GM18498 (cell line): ENCODE measurements at regions not wholly inside any gene's neighbourhood (a gene's known extent, or its start where the extent isn't known, plus 50 kb on each side); places are given as distances from the start of the nearest gene placed in this dataset.
"Not testable (repeated sequence)": the region's sequence is repeated elsewhere in the genome, so short reads cannot be mapped to it uniquely, and the experiment has no call there.

Experiments
- ATAC-seq: cut with Tn5 transposase; IDR thresholded peaks from one replicate; pipeline ENCODE4 v1.9.1; 2021; ENCODE audit warnings: mild to moderate bottlenecking, moderate library complexity; ENCODE audit not compliant: unreplicated experiment

DNA sequence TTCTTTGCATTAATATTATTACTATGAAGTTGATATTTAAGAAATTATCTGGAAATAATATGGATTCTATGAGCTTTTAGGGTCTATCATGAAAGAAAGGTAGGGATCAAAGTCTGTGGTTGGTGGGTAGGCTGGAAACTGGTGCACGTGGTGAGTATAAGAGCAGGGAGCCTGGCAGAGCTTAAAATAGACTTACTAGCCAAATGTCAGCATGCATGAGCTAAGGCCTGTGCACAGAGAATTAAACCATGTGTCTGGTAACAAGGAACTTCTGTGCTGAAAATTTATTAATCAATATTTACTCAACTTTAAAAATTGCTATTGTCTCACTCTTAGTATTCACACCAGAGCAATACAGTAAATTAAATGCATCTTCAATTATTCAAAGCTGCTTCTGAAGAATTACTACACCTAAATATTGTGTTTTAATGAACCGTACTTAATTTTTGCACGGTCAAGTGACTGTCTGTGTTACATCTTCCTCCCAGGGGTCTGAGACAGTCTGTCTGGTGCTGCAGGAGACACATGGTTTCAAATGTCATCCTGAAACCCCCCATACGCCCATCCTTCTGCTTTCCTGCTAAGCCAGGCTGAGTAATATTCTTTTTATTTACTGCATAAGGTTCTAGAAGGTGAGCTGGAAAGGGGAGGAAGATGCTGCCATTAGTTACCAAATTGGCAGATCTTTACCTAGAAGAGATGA lies 161.0 kb upstream of the NLRP1 start:
- no peak for ATAC-seq

DNA sequence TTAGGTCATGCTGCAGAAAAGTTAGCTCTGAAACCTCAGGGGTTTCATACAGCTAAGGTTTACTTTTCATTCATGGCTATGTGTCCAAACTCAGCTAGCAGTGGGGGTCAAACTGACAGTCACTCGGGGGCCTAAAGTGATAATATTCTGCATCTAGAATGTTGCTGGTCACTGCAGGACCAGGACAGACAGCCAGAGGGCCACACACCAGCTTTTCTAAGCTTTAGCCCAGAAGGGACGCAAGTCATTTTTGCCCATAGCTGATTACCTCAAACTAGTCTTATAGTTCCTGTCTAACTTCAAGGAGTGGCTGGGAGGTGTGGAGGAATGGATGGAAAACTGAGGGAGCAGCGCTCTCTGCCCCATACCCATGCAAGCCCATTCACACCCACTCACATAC lies 163.0 kb upstream of the NLRP1 start:
- ATAC-seq, result no peak

GRCh38 chr17:5747964-5748363 lies 163.7 kb upstream of the NLRP1 start:
- ATAC-seq, result no peak

GRCh38 chr17:5753421-5753820 lies 169.1 kb upstream of the NLRP1 start:
- ATAC-seq, result no peak

DNA sequence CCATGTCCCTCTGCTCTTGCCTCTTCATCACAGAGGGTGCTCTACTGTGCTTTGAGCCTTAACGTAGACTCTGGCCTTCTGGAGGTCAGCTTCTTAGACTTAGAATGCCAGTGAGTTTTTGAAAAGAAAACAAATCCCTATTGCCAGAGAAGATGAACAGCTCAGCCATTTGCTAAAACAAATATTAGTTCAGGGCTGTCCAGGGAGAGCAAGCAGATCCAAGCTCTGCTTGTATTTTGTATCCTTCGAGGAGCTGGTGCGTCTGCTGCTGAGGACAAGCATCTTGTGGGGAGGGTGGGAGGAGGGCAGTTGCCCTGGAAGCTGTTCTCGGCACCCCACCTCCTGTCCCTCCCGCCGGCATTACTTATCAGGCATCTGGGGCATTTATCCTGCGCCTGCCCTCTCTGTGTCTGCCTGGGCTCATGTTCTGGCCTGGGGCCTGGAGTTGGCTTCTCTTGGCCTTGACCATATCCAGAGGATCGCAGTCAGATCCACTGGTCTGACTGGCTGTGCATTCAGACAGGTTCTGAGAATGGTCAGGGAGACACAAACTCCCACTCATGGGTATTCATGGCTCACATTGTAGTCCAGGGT lies 173.1 kb upstream of the NLRP1 start:
- no peak for ATAC-seq

GRCh38 chr17:5758651-5759050 lies 174.3 kb upstream of the NLRP1 start:
- no peak for ATAC-seq

GRCh38 chr17:5759501-5759925 lies 175.2 kb upstream of the NLRP1 start:
- ATAC-seq, result no peak

DNA sequence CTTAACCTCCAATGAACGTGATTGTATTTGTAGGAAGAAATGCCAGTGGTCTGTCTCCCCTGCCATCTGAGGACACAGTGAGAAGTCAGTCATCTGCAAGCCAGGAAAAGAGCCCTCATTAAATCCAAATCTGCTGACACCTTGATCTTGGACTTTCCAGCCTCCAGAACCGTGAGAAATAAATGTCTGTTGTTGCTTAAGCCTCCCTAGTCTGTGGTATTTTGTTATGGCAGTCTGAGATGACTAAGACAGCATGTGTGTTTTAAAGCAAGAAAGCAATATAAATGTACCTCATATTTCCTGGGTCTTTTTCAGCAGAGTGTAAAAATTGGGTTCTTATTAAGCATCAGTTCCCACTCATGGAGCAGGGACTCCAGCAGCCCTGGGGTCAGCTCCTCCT lies 177.9 kb upstream of the NLRP1 start:
- ATAC-seq, result no peak

DNA sequence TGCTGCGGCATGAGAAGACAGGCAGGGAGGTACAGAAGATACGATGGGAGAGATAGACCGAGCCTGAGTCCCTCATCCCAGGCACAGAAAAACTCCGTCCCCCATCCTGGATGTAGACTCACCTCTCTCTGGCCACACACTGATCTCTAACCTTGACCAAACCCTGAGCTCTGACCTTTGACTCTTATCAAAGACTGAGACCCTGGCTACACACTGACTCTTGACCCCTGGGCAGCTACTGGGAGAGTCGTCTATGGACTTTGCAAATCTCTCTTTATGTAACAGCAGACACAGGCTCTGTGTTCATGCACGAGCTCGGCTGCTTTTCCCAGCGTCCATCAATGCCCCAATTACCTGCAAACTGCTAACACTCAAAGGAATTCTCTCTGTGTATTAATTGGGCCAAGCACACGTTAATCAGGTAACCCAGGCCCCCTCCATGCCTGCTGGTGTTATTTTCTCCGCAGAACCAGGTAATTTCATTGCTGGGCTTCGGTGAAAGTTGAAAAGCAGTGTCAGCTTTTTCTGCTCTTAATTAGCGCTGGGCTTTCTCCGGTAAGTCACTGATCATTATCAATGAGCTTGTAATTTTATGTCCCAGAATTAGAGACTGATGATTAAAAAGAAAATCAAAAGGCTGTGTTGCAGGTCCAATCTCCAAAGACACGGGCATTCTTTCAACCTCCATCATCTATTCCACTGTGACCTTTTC lies 179.4 kb upstream of the NLRP1 start:
- ATAC-seq, result no peak

DNA sequence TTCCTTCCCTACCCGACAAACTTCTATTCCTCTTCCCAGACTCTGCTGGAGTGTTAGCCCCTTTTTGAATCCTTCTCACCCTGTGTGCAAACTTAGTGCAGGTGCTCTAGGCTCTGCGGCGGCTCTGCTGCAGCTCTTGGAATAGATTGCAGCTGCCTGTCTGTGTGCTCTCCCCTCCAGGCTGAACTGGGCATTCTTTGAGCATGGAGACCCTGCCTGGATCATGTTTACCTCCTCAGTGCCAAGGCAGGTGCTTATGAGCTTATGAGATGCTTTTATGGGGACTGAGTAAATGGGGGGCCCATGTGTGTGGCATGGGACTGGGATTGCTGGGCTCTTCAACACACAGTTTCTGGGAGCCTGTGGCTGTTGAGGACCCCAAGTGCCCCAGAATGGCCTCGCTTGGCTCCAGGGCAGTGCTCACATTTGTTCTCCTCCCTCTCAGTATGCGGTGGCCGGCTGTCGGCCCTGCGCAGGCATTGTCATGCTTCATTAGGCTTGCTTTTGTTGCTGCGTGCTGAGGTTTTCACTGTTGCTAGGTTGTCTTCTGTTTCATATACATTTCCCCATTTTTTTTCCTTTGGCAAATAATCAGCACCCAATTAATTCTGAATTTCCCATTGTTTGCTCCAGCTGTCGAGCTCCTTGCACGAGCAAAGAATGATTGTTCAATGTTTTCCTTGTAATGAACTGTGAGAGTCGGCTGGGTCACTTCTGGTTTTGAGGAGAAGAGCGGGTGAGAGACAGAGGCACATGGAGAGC lies 185.5 kb upstream of the NLRP1 start:
- no peak for ATAC-seq

DNA sequence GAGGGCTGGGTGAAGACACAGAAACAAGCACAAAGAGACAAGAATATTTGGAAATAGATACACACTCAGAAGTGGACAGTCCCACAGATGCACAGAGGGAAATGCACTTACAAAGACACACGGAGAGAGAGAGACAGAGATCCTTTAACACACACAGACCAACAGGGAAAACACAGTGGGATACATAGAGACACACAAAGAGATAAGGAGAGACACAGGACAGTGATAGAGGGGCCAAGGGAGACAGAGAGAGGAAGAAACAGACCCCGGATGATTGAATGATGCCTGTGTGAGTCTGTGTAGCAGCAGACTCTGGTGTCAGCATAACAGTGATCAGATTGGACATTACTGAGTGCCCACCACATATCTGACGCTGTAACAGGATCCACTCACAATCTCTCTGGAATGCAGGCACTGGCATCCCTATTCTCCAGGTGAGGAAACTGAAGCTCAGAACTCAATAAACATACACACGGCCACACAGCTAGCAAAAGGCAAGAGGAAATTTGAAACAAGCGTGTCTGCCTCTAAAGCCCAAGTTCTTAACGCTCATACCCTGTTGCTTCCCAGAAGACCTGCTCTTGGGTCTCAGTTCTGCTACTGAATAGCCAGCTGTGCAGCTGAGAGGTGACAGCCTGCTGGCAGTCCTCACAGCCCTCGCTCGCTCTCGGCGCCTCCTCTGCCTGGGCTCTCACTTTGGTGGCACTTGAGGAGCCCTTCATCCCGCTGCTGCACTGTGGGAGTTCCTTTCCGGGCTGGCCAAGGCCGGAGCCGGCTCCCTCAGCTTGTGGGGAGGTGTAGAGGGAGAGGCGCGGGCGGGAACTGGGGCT lies 186.3 kb upstream of the NLRP1 start:
- ATAC-seq, result no peak

DNA sequence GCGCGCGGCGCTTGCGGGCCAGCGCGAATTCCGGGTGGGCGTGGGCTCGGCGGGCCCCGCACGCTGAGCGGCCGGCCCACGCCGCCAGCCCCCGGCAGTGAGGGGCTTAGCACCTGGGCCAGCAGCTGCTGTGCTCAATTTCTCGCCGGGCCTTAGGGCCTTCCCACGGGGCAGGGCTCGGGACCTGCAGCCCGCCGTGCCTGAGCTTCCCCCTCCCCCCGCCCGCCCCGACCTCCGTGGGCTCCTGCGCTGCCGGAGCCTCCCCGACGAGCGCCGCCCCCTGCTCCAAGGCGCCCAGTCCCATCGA lies 186.9 kb upstream of the NLRP1 start:
- not testable (repeated sequence) for ATAC-seq

DNA sequence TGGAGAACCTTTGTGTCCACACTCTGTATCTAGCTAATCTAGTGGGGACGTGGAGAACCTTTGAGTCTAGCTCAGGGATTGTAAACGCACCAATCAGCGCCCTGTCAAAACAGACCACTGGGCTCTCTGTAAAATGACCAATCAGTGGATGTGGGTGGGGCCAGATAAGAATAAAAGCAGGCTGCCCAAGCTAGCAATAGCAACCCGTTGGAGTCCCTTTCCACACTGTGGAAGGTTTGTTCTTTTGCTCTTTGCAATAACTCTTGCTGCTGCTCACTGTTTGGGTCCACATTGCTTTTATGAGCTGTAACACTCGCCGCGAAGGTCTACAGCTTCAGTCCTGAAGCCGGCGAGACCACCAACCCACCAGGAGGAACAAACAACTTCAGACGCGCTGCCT lies 187.7 kb upstream of the NLRP1 start:
- not testable (repeated sequence) for ATAC-seq

DNA sequence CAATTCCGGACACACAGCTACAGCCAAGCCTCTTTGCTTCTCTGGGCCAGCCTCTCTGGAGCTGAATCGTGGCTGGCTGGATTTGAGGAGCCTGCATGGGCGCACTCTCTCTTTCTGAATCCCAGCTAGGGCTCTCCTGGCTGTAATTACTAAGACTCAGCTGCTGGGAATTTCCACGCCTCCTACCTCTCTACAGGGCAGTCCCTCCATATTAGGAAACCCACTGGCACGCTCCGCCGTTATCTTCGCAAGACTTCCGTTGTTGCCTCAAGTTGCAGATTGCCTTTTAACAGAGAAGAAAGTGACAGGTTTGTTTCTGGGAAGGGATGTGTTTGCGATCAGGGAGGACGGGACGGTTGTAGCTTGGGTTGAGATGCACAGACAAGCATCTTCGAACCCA lies 188.4 kb upstream of the NLRP1 start:
- ATAC-seq, result no peak

DNA sequence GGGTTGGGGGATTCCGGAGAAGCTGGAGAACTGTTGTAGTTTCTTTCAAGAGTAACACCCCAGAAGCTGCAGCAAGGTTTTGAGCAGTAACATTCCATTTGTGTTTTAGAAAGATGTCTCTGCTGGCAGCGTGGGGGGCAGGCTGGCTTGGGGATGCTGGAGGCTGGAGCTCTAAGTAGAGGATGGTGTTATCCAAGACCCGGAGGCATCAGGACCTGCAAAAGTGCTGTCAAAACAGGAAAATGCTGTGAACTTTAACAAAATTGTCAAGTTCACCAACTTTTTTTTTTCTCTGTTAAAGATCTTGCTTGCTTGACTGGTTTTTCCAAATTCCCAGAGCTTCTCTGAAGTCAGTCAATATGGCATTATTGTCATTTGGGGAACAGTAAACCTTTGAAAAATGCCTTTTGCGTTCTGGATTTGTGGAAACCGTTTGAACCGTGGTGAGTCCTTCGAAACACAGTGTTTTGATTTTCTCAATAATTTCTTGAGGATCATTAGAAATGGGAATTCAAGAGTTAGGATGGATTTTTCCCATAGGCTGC lies 189.6 kb upstream of the NLRP1 start:
- ATAC-seq, result no peak

DNA sequence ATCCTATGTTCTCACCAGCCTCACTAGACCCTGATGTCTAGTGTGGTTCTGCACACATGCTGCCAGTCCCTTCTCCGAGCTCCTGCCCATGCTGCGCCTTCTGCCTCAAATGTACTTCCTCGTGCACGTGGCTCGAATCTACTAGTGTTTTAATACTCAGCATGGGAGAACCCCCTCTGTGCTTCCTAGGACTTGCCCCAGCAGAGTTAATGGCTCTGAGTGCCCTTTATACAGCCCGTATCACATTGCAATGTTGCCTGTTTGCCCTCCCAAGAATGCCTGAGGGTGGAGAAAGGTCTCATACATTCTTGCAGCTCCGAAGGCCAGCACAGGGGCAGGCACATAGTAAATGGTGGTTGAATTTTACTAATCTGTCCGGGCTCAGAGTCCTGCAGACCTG lies 190.8 kb upstream of the NLRP1 start:
- no peak for ATAC-seq

DNA sequence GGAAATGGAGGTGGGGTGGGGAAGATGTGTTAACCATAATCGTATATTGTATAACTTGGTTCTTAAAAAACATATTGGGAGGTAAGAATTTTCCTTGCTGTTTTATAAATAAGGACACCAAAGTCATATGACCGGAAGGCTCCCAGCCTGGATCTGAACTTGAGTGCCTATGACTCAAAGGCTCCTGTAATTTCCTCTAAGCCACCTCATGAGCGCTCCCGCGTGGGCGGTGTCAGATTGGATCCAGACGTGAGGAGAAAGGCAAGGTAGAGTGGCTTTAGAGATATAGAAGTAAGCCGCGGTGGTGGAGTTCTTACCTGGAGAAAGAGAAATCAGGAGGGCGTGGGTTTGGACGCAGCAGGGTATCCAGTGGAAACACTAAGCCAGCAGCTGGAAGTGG lies 196.2 kb upstream of the NLRP1 start:
- ATAC-seq, result no peak

GRCh38 chr17:5781236-5781927 lies 197.1 kb upstream of the NLRP1 start:
- no peak for ATAC-seq

GRCh38 chr17:5783269-5783668 lies 199.0 kb upstream of the NLRP1 start:
- ATAC-seq, result no peak

DNA sequence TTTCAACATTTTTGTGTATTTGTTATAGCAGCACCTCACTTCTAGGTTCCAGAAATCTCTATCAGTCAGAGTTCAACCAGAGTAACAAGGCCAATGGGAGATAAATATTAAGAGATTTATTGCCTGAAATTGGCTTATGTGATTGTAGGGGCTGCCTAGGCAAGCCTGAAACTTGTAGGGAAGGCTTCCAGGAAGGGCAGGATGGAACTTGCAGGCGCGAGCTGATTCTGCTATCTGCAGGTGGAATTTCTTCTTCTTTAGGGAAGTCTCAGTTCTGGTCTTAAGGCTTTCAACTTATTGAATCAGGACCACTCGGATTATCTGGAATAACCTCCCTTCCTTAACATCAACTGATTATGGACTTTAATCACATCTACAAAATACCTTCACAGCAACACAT lies 199.5 kb upstream of the NLRP1 start:
- no peak for ATAC-seq
